Activated CD8-positive, alpha-beta memory T cell treated with anti-CD3 and anti-CD28 coated beads, Interleukin-2, amount 10 ng/mL, durations not matched to agents 7 days and 5 days (primary cell): ENCODE measurements at regions not wholly inside any gene's neighbourhood (a gene's known extent, or its start where the extent isn't known, plus 50 kb on each side); places are given as distances from the start of the nearest gene placed in this dataset.
"Not testable (repeated sequence)": the region's sequence is repeated elsewhere in the genome, so short reads cannot be mapped to it uniquely, and the experiment has no call there.

ENCODE experiments used
- ATAC-seq: fragments of 150-1000 bp; cut with Tn5 transposase; one replicate; pipeline ENCODE4 v1.10.0; 2021; ENCODE audit warnings: moderate library complexity
- CTCF ChIA-PET: fragments of 350-600 bp; sonication (Branson Sonifier 250); formaldehyde crosslinking; loops from one replicate; lab custom pipeline; 2021; ENCODE audit warnings: antibody characterized with exemption; lab: Charles Lee
- DNase-seq: peaks from one replicate; pipeline ENCODE4 v3.0.0-alpha.2; 2020
- H3K27ac Mint-ChIP-seq: one replicate; pipeline ENCODE4 v1.8.0; 2021; ENCODE audit warnings: mild to moderate bottlenecking, mixed read lengths
- H3K27me3 Mint-ChIP-seq: one replicate; pipeline ENCODE4 v1.8.0; 2021; ENCODE audit warnings: mixed read lengths
- H3K36me3 Mint-ChIP-seq: one replicate; pipeline ENCODE4 v1.8.0; 2021; ENCODE audit warnings: mild to moderate bottlenecking, mixed read lengths
- H3K4me1 Mint-ChIP-seq: one replicate; pipeline ENCODE4 v1.8.0; 2021; ENCODE audit warnings: mixed read lengths
- H3K4me3 Mint-ChIP-seq: one replicate; pipeline ENCODE4 v1.8.0; 2021; ENCODE audit warnings: mild to moderate bottlenecking, moderate library complexity, mixed read lengths
- H3K9me3 Mint-ChIP-seq: one replicate; pipeline ENCODE4 v1.8.0; 2022; ENCODE audit warnings: low read depth, mixed read lengths

GRCh38 chr7:39758234-39758970 lies 135.0 kb downstream of the RALA start:
- Mint-ChIP-seq H3K36me3 (no peaks in the 10 kb centered on the region), H3K27ac (no peak overlapping the region), H3K4me3 (no peak overlapping the region), H3K9me3 (no peaks in the 10 kb centered on the region), H3K4me1 (peaks cover 9% of the 10 kb centered on the region), H3K27me3 (no peaks in the 10 kb centered on the region)
- ATAC-seq, result no peak
- CTCF ChIA-PET, result no interaction called here
- no peak for DNase-seq

- DNase-seq, result no peak
- Mint-ChIP-seq H3K36me3 (peaks cover 2% of the 10 kb centered on the region), H3K9me3 (no peaks in the 10 kb centered on the region), H3K4me1 (no peaks in the 10 kb centered on the region), H3K27ac (no peak overlapping the region), H3K27me3 (no peaks in the 10 kb centered on the region), H3K4me3 (no peak overlapping the region)
- CTCF ChIA-PET, result no interaction called here
- ATAC-seq, result no peak
Measured at GRCh38 chr7:39761449-39761848, 138.1 kb downstream of the RALA start.

- DNase-seq, ATAC-seq, H3K36me3 Mint-ChIP-seq, H3K27me3 Mint-ChIP-seq, H3K9me3 Mint-ChIP-seq, H3K4me1 Mint-ChIP-seq, CTCF ChIA-PET, H3K27ac Mint-ChIP-seq, H3K4me3 Mint-ChIP-seq: not testable (repeated sequence)
Measured at GRCh38 chr7:39762466-39762865, 139.1 kb downstream of the RALA start.

GRCh38 chr7:39762881-39763280 lies 139.5 kb downstream of the RALA start:
- H3K4me3 Mint-ChIP-seq, H3K27me3 Mint-ChIP-seq, H3K27ac Mint-ChIP-seq, H3K9me3 Mint-ChIP-seq, DNase-seq, H3K36me3 Mint-ChIP-seq, ATAC-seq, CTCF ChIA-PET, H3K4me1 Mint-ChIP-seq: not testable (repeated sequence)

- CTCF ChIA-PET, H3K27me3 Mint-ChIP-seq: not testable (repeated sequence)
Measured at GRCh38 chr7:39765833-39766232, 142.5 kb downstream of the RALA start.

GRCh38 chr7:39768439-39768838 lies 145.1 kb downstream of the RALA start:
- H3K36me3 Mint-ChIP-seq, result peaks cover 11% of the 10 kb centered on the region
- H3K4me3 Mint-ChIP-seq, H3K9me3 Mint-ChIP-seq, H3K4me1 Mint-ChIP-seq, H3K27ac Mint-ChIP-seq, DNase-seq, H3K27me3 Mint-ChIP-seq, CTCF ChIA-PET, ATAC-seq: not testable (repeated sequence)

More at GRCh38 chr7:39765833-39766232, 142.5 kb downstream of the RALA start:
- H3K4me3 Mint-ChIP-seq, H3K4me1 Mint-ChIP-seq, ATAC-seq, H3K27ac Mint-ChIP-seq, H3K9me3 Mint-ChIP-seq, H3K36me3 Mint-ChIP-seq, DNase-seq: not testable (repeated sequence)

GRCh38 chr7:39774341-39774851 lies 151.0 kb downstream of the RALA start:
- H3K36me3 Mint-ChIP-seq, H3K4me3 Mint-ChIP-seq, H3K27ac Mint-ChIP-seq, H3K27me3 Mint-ChIP-seq, H3K4me1 Mint-ChIP-seq, DNase-seq, CTCF ChIA-PET, ATAC-seq, H3K9me3 Mint-ChIP-seq: not testable (repeated sequence)

GRCh38 chr7:39781557-39781956 lies 158.2 kb downstream of the RALA start:
- CTCF ChIA-PET, ATAC-seq, H3K4me3 Mint-ChIP-seq, H3K27me3 Mint-ChIP-seq, H3K27ac Mint-ChIP-seq, H3K4me1 Mint-ChIP-seq, H3K9me3 Mint-ChIP-seq, H3K36me3 Mint-ChIP-seq, DNase-seq: not testable (repeated sequence)

- not testable (repeated sequence) for H3K36me3 Mint-ChIP-seq, H3K4me3 Mint-ChIP-seq, ATAC-seq, H3K27ac Mint-ChIP-seq, H3K4me1 Mint-ChIP-seq, DNase-seq, H3K9me3 Mint-ChIP-seq, H3K27me3 Mint-ChIP-seq
- CTCF ChIA-PET, result interaction anchor here (0.6 kb wide), 1 partner anchor 39 kb away, joined by 3 read pairs; no protein-coding TSS in a partner anchor
Measured at GRCh38 chr7:39786440-39786839, 163.1 kb downstream of the RALA start.

- H3K4me1 Mint-ChIP-seq, DNase-seq, H3K27me3 Mint-ChIP-seq, ATAC-seq, H3K27ac Mint-ChIP-seq, H3K4me3 Mint-ChIP-seq, H3K9me3 Mint-ChIP-seq, H3K36me3 Mint-ChIP-seq: not testable (repeated sequence)
- CTCF ChIA-PET, result interaction anchor here (1.9 kb wide), 1 partner anchor 211 kb away, joined by 6 read pairs; no protein-coding TSS in a partner anchor
Measured at GRCh38 chr7:39791035-39791434, 159.0 kb upstream of the CDK13 start.

GRCh38 chr7:39791911-39792310 lies 158.1 kb upstream of the CDK13 start:
- DNase-seq, result not testable (repeated sequence)

GRCh38 chr7:39793026-39793425 lies 157.0 kb upstream of the CDK13 start:
- H3K27ac Mint-ChIP-seq, H3K4me3 Mint-ChIP-seq, ATAC-seq, CTCF ChIA-PET, H3K27me3 Mint-ChIP-seq, H3K4me1 Mint-ChIP-seq, H3K36me3 Mint-ChIP-seq, DNase-seq, H3K9me3 Mint-ChIP-seq: not testable (repeated sequence)

More at GRCh38 chr7:39791911-39792310, 158.1 kb upstream of the CDK13 start:
- H3K27ac Mint-ChIP-seq, ATAC-seq, H3K9me3 Mint-ChIP-seq, H3K36me3 Mint-ChIP-seq, H3K4me1 Mint-ChIP-seq, H3K27me3 Mint-ChIP-seq, H3K4me3 Mint-ChIP-seq: not testable (repeated sequence)
- CTCF ChIA-PET, result interaction anchor here (1.0 to 1.9 kb wide), 2 partner anchors 211 to 213 kb away, joined by 3 to 6 read pairs; no protein-coding TSS in a partner anchor

- DNase-seq, CTCF ChIA-PET, H3K9me3 Mint-ChIP-seq, H3K27ac Mint-ChIP-seq, H3K4me3 Mint-ChIP-seq, H3K36me3 Mint-ChIP-seq, H3K27me3 Mint-ChIP-seq, H3K4me1 Mint-ChIP-seq, ATAC-seq: not testable (repeated sequence)
Measured at GRCh38 chr7:39793851-39794250, 156.2 kb upstream of the CDK13 start.

- CTCF ChIA-PET, H3K27me3 Mint-ChIP-seq, H3K4me3 Mint-ChIP-seq, H3K4me1 Mint-ChIP-seq, ATAC-seq, H3K9me3 Mint-ChIP-seq, H3K36me3 Mint-ChIP-seq, H3K27ac Mint-ChIP-seq, DNase-seq: not testable (repeated sequence)
Measured at GRCh38 chr7:39796947-39797346, 153.1 kb upstream of the CDK13 start.
